ENCODE measurements at regions not wholly inside any gene's neighbourhood (a gene's known extent, or its start where the extent isn't known, plus 50 kb on each side); places are given as distances from the start of the nearest gene placed in this dataset.

- TF ChIP-seq POLR2AphosphoS5 (IDR thresholded peaks at IDR 0.05; ENCODE audit: low read depth, low read length) (no peak), CTCF (IDR thresholded peaks at IDR 0.05) (no peak), REST (IDR thresholded peaks at IDR 0.05; ENCODE audit: insufficient read depth in 1 of 2, low read depth in 2 of 2, low read length in 1 of 2) (no peak), TCF7L2 (IDR thresholded peaks at IDR 0.05; ENCODE audit: low read depth, low read length) (no peak), SIN3A (IDR thresholded peaks at IDR 0.05; ENCODE audit: borderline replicate concordance, insufficient read depth, low read depth, low read length) (no peak)
Measured at GRCh38 chr6:76703285-76703684, 630.8 kb upstream of the IMPG1 start.

Data from Panc1 (cell line).